SK-N-MC (cell line): ENCODE measurements at regions not wholly inside any gene's neighbourhood (a gene's known extent, or its start where the extent isn't known, plus 50 kb on each side); places are given as distances from the start of the nearest gene placed in this dataset.

Experiments
- EZH2 ChIP-seq: fragments of 200-600 bp; sonication (generic); IDR thresholded peaks from one replicate; pipeline ENCODE4 v1.6.1; 2017; ENCODE audit warnings: antibody characterized with exemption
- POLR2AphosphoS5 ChIP-seq: IDR thresholded peaks from 2 replicates; pipeline ENCODE4 v1.6.1; 2012; ENCODE audit warnings: mild to moderate bottlenecking, low read depth, low read length, borderline replicate concordance

- no peak for TF ChIP-seq POLR2AphosphoS5
- no peak for TF ChIP-seq EZH2
Observed at GRCh38 chr7:112668561-112668960, 121.6 kb downstream of the TMEM168 start.
